SK-MEL-5 (cell line): ENCODE measurements at regions not wholly inside any gene's neighbourhood (a gene's known extent, or its start where the extent isn't known, plus 50 kb on each side); places are given as distances from the start of the nearest gene placed in this dataset.

Experiments used
- DNase-seq: peaks from one replicate; pipeline ENCODE4 v3.0.0-alpha.2; 2016; ENCODE audit warnings: low read depth, low spot score
- in situ Hi-C: cut with HindIII; loops from 2 replicates; pipeline ENCODE4 v1.10.0; 2016; ENCODE audit warnings: low sequenced_read_pairs, high pct_unique_total_duplicates, low pct_unique_long_range_greater_than_20kb

DNA sequence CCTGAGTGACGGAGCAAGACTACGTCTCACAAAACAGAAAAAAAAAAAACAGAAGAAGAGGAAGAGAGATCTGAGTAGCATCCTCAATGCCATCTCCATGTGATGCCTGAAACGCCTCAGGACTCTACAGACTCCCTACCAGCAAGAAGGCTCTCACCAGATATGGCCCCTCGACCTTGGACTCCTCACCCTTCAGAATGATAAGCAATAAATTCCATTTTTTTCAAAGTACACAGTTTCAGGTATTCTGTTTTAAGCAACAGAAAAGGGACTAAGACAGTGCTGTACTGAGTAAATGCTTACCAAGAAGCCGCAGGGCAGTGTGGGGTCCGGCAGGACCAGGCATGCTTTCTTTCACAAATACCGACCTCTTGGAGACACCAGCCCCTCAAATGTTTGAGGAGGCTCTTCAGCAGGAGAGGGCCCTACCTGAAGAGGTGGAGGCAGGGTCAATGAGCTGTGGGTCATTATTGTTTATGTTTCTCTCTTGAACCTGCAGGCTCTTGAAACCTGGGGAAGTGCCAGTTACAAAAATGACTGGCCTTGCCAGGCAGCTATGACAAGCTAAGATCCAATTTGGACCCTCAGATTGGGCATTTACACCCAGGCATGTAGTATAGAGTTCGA, 204.1 kb upstream of the LYZL1 start:
- in situ Hi-C loops: no loop called here
- DNase-seq: no peak

- no peak for DNase-seq
- in situ Hi-C loops: no loop called here
Measured at GRCh38 chr10:29089091-29089490, 199.8 kb upstream of the LYZL1 start.

DNA sequence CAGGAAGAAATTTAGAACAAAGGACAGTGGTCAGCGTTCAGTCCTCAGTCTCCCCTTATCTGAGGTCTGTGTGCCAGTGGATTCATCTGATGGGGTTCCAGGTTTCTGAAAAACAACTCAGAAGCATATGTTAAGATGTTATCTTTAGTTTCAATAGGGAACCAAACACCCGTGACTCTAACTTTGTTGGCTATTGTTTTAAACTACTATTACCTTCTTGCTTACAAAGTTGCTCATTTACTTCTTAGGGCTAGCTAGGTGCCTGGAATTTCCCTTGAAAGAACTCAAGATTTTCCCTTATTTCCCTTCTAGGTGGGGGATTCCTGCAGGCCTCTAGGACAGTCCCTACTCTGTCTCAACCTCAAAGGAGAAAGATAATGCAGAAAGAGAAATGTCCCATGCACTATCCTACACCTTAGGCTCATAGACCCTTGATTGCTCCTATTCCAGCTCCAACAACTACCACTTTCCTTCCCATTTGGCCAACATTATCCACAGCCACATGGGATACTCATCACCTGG, 192.5 kb upstream of the LYZL1 start:
- DNase-seq: no peak
- in situ Hi-C loops: no loop called here

GRCh38 chr10:29098423-29098822, 190.4 kb upstream of the LYZL1 start:
- in situ Hi-C loops: no loop called here
- no peak for DNase-seq

DNA sequence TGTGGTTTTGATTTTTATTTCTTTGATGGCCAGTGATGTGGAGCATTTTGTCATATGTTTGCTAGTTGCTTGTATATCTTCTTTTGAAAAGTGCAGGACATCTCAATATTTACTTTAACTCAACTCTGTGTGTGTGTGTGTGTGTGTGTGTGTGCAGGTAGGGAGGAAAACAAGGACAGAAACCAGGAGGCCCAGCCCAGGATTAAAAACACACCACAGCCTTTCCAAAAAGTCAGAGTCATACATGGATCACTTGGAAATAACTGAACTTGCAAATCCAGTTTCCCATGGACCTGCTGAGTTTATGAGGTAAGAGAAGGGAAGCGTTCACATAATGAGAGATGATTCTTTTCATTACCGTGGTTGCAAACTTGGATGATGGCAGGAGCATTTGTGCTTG, 189.9 kb upstream of the LYZL1 start:
- in situ Hi-C loops: no loop called here
- DNase-seq: no peak

DNA sequence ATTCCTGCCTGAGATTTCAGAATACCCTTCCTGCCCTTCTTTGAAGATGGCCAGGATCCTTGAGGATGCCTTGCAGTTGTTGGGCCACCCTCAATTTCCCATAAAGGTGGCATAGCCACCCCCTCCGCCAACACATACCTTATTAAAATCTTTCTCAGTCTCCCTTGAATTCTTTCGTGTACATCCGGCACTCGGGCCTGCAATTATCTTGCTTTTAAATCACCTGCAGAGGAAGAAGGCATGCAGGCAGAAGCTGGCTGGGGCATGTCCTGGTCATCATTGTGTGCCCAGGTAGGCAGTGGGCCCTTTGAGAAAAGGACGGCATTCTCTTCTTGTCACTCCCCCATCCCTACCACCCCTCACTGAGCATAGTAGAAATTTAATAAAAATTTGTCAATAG, 189.5 kb upstream of the LYZL1 start:
- in situ Hi-C loops: no loop called here
- DNase-seq: no peak

- in situ Hi-C loops: no loop called here
- no peak for DNase-seq
Measured at GRCh38 chr10:29100505-29100904, 188.4 kb upstream of the LYZL1 start.

- in situ Hi-C loops: no loop called here
- DNase-seq: no peak
Measured at GRCh38 chr10:29102233-29102632, 186.6 kb upstream of the LYZL1 start.

GRCh38 chr10:29102636-29103035, 186.2 kb upstream of the LYZL1 start:
- DNase-seq: no peak
- in situ Hi-C loops: no loop called here

GRCh38 chr10:29104661-29105399, 184.0 kb upstream of the LYZL1 start:
- in situ Hi-C loops: no loop called here
- no peak for DNase-seq

DNA sequence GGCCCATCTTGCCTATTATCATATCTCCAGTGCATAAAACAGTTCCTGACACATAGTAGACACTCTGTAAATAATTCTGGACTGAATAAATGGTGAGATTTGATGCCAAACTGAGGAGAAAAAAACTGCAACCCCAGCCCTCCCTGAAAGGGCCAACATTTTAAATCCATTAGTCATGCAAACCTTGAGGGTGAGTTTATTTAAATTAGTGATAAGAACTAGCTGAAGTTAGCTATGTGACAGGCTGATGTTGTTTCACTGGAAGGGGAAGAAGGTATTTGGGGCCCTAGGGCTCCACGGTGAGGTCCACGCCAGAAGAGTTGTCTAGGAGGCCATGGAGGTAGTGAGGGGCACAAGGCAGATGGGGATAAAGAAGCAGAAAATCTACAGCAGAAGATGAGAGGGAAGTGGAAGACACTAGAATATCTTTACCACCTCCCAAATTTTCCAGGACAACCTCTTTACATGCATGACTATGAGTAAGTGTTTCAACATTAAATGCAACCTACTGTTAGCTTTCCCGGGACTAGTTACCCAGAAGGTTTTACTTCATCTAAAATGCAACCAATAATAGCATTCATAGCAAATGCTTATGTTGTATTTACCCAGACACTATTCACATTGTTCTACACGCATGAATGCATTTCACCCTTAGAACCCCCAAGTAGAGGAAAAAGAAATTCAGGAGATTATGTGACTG, 183.2 kb upstream of the LYZL1 start:
- DNase-seq: no peak
- in situ Hi-C loops: no loop called here

DNA sequence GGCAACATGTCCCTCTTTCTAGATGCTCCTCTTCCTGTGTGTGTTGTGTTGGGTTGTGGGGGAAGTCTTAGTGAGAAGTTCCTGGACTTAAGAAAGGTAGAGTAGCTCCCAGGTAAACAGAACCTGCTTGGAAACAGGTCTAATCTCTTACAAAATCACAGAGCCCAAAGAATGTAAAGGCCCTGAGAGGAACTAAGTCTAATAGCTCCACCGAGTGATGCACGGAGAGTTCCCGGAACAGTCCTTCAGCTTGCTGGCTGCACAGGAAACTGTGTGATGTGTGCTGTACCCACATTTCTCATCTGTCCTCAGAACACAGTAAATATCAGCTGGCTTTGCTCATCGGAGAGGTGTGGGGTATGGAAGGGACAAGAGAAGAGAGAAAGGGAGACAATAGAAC, 182.6 kb upstream of the LYZL1 start:
- no peak for DNase-seq
- in situ Hi-C loops: no loop called here

DNA sequence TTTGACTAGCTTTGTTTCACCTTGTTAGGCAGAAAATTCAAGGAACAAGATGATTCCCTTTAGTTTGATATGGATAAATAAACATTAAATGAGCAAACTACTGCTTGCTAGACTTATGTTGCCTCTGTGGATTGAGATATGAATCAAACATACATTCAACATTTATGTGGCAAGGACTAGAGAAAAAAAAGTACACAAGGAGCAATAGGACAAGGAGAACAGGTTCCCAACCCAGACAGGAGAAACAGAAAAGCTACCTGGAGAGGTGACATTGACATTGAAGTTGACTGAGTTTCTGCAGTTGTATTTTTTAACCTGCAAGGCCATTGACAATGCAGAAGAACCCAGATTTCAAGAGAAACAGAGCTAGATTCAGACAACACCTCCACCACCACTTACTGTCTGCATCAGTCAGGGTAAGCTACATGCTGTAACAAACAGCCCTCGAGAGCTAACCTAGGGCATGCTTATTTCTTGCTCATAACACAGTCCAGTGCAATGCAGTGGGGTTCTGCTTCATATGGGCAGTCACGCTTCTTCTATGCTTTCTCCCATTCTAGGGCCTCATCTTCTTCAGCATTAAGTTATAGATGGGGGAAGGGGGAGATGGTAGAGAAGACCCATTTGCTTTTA, 180.9 kb upstream of the LYZL1 start:
- in situ Hi-C loops: no loop called here
- no peak for DNase-seq

GRCh38 chr10:29109707-29110571, 178.9 kb upstream of the LYZL1 start:
- DNase-seq: no peak
- in situ Hi-C loops: no loop called here

- DNase-seq: no peak
- in situ Hi-C loops: no loop called here
Measured at GRCh38 chr10:29112827-29113615, 175.8 kb upstream of the LYZL1 start.

DNA sequence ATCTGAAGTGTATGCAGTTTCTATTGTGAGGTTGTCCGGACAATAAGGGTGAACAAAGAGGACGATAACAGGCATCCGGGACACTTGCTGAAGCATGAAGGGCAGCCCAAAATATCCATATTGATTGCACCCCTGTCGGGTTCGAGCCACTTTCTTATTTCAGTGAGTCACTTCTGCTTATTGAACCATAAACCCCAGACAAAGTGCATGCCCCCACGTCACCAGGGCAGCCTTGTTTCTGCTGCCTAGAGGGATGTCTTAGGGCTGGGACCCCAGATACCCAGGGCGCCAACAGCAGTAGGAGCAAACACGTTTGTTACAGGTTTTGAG, 175.3 kb upstream of the LYZL1 start:
- DNase-seq: no peak
- in situ Hi-C loops: no loop called here

DNA sequence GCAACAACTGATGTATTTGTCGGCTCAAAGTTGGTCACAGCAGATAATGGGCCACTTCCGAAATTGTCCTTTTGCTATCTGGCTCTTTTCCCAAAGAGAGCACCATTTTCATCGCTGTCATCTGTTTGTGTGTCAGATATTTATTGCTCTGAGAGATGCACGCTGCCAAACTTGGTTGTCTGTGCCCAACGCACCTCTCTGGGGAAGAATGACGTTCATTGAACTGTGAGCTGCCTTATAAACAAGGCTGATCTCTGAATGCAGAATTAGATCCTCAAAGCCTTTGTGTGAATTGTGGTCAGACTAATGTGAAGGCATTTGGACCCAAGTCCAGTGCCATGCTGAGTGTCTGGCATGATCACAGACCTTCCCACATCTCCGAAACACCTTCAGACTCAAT, 174.7 kb upstream of the LYZL1 start:
- in situ Hi-C loops: no loop called here
- DNase-seq: no peak
